ENCODE measurements at regions not wholly inside any gene's neighbourhood (a gene's known extent, or its start where the extent isn't known, plus 50 kb on each side); places are given as distances from the start of the nearest gene placed in this dataset.

DNA sequence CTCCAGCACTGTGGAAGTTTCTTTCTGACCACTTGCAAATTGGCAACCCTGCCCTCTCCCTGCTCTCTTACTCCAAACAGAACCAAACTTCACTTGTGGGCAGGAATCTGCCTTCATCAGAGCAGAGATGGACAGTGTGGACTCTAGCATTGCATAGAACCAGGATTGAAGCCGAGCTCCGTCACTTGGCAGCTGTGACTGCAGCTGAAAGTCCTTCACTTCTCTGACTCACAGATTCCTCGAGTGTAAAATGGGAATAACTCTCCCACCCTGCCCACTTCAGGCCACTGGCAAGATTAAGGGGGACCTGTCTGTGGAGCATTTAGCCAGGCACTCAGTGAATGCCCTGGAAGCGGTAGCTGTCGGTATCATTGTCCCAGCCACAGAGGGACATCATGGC, 75.7 kb upstream of the ZBTB40 start:
- H3K4me3 ChIP-seq = no peak overlapping the region

DNA sequence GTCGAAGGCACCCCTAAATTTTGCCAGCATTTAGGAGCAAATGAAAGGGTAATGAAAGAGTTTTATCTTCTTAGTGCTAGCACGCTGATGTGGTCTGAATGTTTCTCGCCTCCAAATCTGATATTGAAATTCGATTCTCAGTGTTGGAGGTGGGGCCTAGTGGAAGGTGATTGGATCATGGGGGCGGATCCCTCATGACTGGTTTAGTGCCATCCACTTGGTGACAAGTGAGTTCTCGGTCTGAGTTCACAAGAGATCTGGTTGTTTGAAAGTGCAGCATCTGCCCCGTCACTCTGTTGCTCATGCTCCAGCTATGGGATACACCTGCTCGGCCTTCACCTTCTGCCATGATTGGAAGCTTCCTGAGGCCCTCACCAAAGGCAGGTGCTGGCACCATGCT, 75.1 kb upstream of the ZBTB40 start:
- Histone ChIP-seq H3K27me3 (no peaks in the 10 kb centered on the region), H3K27ac (no peak overlapping the region), H3K9me3 (peaks cover 0 to 6% of the 10 kb centered on the region in 2 donors), H3K4me3 (no peak overlapping the region), H3K36me3 (no peaks in the 10 kb centered on the region), H3K4me1 (no peaks in the 10 kb centered on the region)
- intact Hi-C loops (cut with DNase I; ENCODE audit: low total_unique reads) = no loop called here
- DNase-seq (ENCODE audit: low spot score in 2 of 2) = no peak
- TF ChIP-seq POLR2A (IDR thresholded peaks at IDR 0.05) (no peak), POLR2AphosphoS5 (IDR thresholded peaks at IDR 0.05) (no peak)
- TF ChIP-seq, protein P1, sequence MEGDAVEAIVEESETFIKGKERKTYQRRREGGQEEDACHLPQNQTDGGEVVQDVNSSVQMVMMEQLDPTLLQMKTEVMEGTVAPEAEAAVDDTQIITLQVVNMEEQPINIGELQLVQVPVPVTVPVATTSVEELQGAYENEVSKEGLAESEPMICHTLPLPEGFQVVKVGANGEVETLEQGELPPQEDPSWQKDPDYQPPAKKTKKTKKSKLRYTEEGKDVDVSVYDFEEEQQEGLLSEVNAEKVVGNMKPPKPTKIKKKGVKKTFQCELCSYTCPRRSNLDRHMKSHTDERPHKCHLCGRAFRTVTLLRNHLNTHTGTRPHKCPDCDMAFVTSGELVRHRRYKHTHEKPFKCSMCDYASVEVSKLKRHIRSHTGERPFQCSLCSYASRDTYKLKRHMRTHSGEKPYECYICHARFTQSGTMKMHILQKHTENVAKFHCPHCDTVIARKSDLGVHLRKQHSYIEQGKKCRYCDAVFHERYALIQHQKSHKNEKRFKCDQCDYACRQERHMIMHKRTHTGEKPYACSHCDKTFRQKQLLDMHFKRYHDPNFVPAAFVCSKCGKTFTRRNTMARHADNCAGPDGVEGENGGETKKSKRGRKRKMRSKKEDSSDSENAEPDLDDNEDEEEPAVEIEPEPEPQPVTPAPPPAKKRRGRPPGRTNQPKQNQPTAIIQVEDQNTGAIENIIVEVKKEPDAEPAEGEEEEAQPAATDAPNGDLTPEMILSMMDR (IDR thresholded peaks at IDR 0.05) = no peak

More for the DNA sequence above, 75.7 kb upstream of the ZBTB40 start:
- Histone ChIP-seq H3K36me3 (no peaks in the 10 kb centered on the region), H3K9me3 (peaks cover 0 to 6% of the 10 kb centered on the region in 2 donors), H3K27ac (no peak overlapping the region), H3K27me3 (no peaks in the 10 kb centered on the region), H3K4me1 (no peaks in the 10 kb centered on the region)
- intact Hi-C loops (cut with DNase I; ENCODE audit: low total_unique reads) = no loop called here
- DNase-seq (ENCODE audit: low spot score in 2 of 2) = no peak
- TF ChIP-seq POLR2AphosphoS5 (IDR thresholded peaks at IDR 0.05) (no peak), POLR2A (IDR thresholded peaks at IDR 0.05) (no peak)
- TF ChIP-seq, protein P1 (IDR thresholded peaks at IDR 0.05) = no peak

- Histone ChIP-seq H3K27me3 (no peaks in the 10 kb centered on the region), H3K9me3 (peaks cover 0 to 6% of the 10 kb centered on the region in 2 donors), H3K36me3 (no peaks in the 10 kb centered on the region), H3K4me1 (no peaks in the 10 kb centered on the region), H3K27ac (no peak overlapping the region), H3K4me3 (no peak overlapping the region)
- no peak for TF ChIP-seq POLR2A (IDR thresholded peaks at IDR 0.05)
- no peak for TF ChIP-seq POLR2AphosphoS5 (IDR thresholded peaks at IDR 0.05)
- TF ChIP-seq, protein P1 (IDR thresholded peaks at IDR 0.05) = no peak
- DNase-seq (ENCODE audit: low spot score in 2 of 2) = no peak
- intact Hi-C loops (cut with DNase I; ENCODE audit: low total_unique reads) = no loop called here
Observed at GRCh38 chr1:22376976-22377375, 74.7 kb upstream of the ZBTB40 start.

DNA sequence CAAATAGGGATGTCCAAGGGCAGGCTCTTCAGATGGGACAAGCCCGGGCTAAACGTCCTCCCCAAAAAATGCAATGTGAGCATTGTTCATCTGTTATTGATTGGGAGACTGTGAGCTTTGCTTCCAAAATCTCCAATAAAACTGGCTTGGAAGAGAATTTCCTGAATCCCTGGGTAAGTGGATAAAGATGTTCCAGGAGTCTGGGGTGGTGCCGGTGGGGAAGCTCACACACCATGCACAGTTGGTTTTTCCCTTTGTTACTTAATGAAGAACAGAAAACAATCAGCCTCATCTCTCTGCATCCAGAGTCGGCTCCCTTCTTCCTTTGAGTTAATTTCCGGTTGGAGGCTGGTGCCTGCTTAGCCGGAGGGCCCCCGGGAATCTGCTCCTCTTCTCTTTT, 72.1 kb upstream of the ZBTB40 start:
- Histone ChIP-seq H3K36me3 (no peaks in the 10 kb centered on the region), H3K4me1 (no peaks in the 10 kb centered on the region), H3K4me3 (no peak overlapping the region), H3K27me3 (no peaks in the 10 kb centered on the region), H3K9me3 (no peaks in the 10 kb centered on the region), H3K27ac (no peak overlapping the region)
- TF ChIP-seq POLR2AphosphoS5 (IDR thresholded peaks at IDR 0.05) (no peak), POLR2A (IDR thresholded peaks at IDR 0.05) (no peak)
- TF ChIP-seq, protein P1 (IDR thresholded peaks at IDR 0.05) = no peak
- intact Hi-C loops (cut with DNase I; ENCODE audit: low total_unique reads) = no loop called here
- no peak for DNase-seq (ENCODE audit: low spot score in 2 of 2)

- no peak for DNase-seq (ENCODE audit: low spot score in 2 of 2)
- H3K4me3 ChIP-seq = no peak overlapping the region
- H3K36me3 ChIP-seq = no peaks in the 10 kb centered on the region
- no peaks in the 10 kb centered on the region for H3K9me3 ChIP-seq
- no peak overlapping the region for H3K27ac ChIP-seq
- intact Hi-C loops (cut with DNase I; ENCODE audit: low total_unique reads) = no loop called here
- no peaks in the 10 kb centered on the region for H3K4me1 ChIP-seq
- no peaks in the 10 kb centered on the region for H3K27me3 ChIP-seq
- TF ChIP-seq, protein P1 (IDR thresholded peaks at IDR 0.05) = no peak
- TF ChIP-seq POLR2A (IDR thresholded peaks at IDR 0.05) (no peak), POLR2AphosphoS5 (IDR thresholded peaks at IDR 0.05) (no peak)
Observed at GRCh38 chr1:22380024-22380785, 71.4 kb upstream of the ZBTB40 start.
